ENCODE measurements at regions not wholly inside any gene's neighbourhood (a gene's known extent, or its start where the extent isn't known, plus 50 kb on each side); places are given as distances from the start of the nearest gene placed in this dataset.
"Not testable (repeated sequence)": the region's sequence is repeated elsewhere in the genome, so short reads cannot be mapped to it uniquely, and the experiment has no call there.

DNA sequence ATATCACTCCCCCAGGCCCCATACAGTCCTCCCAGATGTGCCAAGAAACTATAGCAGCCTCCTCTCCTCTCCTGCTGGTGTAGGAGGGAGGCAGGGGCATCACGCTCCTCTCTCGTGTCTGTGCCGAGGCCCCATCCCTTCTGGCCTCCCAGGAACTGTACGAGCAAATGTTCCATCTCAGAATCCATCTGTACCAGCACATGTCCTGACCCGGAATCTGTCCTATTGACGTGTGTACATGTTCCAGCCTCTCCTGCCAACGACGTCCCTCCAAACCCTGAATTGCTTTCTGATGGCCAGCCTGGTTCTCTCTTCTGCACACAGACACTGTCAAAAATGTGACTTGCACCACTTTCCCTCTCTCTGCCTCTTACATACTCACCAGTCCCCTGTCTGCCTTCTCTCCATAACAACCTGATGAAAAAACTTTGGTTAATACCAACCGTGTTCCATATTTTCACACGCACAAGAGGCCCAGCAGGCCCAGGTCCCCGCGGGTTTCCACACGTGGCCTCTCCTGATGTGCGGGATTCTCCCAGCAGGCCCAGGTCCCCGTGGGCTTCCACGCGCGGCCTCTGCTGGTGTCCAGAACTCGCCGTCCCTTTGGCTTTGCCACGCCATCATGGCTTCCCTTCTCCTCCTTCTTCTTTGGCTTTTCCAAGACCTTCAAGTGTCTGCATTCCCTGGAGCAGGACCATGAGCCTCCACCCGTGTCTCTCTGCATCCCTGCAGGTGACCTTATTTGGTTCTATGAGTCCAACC is 125.2 kb upstream of the THBS2 start:
- DNase-seq: no peak

DNA sequence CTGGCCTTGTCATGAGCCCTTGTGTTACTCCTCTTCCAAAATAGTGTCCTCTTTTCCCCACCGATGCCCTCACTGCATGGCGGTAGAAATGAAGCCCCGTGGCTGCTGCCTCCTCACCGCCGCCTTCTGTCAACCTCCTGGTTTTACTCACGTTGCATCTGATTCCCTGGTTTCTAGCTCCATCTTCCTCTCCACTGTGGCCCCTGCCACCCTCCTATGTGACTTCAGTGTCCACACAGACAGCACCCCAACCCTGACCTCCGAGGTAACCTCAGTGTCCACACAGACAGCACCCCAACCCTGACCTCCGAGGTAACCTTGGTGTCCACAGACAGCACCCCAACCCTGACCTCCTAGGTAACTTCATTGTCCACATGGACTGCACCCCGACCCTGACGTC is 122.8 kb upstream of the THBS2 start:
- no peak for DNase-seq

DNA sequence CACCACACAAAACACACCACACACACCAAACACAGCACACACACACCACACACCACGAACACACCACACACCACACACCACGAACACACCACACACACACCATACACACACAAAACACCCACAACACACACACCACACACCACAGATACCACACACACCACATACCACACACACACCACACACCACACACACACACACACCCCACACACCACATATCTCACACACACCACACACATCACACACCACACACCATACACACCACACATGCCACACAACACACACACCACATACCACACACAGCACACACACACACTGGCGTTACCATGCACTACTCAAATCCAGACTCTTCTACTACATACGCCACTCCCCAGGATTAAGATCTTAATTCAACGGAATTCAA is 118.9 kb upstream of the THBS2 start:
- no peak for DNase-seq

DNA sequence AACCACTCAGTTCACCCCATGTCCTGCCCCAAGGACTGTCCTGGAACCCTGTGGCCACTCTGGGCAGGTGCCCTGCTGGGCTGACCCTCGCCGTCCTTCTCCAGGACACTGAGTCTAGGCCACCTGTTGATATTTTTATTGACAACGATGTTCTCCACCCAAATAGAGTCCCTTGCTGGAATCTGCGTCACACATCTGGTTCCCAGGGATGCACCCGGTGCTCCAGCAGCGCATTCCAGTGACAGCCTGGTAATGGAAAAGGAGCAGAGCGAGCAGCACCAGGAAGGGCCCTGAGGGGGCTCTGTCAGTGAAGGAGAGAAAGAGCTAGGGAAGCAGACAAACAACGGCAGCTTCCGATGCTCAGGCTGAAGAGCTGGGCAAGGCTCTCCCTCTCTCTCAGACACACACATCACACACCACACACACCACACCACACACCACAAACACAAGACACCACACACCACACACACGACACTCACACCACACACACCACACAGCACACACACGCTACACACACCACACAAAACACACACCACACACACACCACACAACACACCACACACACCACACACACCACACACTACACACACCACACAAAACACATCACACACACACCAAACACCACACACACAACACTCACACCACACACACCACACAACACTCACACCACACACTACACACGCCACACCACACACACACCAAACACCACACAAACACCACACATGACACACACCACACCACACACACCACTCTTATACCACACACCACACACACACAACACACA is 117.9 kb upstream of the THBS2 start:
- DNase-seq: no peak

DNA sequence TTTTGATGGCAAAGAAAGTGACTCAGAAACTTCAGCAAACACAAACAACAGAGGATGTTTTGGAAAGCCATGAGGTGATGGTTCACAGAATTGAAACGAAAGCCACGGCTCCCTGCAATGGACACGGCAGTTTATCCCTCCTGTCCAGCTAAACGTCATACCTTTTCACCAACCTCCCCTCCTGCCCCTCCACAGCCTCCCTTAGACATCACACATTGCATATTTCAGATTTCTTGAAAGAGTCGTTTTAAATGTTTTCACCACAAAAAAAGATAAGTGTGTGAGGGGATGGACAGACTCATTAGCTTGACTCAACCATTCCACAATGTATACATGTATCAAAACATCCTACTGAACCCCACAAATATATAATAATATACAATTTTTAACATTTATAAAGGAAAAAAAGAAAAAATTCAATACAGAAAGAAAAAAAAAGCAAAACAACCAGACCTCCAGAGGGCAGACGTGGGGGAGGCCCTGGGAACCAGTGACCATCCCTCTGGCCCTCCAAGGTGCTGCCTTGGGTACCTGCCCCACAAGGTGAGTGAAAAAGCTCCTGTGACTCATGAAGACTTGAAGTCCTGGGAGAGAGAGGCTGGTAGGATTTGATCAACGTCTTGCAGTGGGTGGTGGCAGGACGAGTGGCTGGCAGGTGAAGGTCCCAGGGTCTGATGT is 117.2 kb upstream of the THBS2 start:
- DNase-seq: no peak

DNA sequence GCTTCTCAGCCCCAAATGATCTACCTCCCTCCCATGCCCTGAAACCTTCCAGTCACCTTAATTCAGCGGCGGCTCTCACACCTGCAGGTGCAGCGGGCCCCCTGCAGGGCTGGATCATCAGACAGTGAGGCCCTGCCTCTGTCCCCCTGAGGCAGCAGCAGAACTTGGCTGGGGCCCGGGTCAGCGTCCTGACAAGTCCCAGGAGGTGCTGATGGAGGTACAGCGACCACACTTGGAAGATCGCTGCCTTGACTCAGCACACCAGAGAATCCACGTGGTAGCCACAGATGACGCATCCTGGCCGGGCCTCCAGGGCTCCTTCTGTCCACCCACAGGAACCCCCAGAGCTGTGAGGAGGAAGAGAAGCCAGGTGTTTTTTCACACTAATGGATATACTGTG is 116.4 kb upstream of the THBS2 start:
- DNase-seq: no peak

DNA sequence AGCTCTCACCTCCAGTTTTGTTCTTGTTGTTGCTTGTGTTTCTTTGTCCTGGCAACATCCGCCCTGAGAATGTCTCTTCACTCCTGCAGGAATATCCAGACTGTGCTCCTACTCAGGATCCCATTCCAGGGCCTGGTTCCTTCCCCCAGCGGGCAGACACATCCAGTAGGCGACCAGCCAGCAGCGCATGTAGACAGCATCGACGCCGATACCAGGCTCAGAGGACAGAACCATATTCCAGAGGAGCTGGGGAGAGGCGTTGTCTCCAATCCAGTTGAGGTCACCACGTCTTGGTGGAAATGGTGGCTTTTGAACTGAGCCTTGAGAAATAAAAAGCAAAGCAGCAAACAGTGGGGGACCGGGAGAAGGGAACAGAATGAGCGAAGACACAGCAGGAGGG is 114.6 kb upstream of the THBS2 start:
- no peak for DNase-seq

DNA sequence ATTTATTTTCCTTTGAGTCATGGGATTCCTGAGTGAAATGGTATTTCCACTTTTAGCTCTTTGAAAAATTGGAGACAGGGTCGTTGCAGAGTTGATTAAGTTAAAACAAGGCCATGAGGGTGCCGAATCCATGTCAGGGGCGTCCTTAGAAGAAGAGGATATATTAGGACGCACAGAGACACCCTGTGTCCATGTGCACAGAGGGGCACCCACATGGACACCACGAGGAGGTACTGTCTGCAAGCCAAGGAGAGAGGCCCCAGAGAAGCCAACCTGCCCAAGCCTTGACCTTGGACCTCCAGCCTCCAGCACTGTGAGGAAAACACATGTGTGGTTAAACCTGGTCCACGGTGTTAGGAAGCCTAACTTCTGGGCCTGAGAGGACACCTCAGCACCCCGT is 113.9 kb upstream of the THBS2 start:
- no peak for DNase-seq

DNA sequence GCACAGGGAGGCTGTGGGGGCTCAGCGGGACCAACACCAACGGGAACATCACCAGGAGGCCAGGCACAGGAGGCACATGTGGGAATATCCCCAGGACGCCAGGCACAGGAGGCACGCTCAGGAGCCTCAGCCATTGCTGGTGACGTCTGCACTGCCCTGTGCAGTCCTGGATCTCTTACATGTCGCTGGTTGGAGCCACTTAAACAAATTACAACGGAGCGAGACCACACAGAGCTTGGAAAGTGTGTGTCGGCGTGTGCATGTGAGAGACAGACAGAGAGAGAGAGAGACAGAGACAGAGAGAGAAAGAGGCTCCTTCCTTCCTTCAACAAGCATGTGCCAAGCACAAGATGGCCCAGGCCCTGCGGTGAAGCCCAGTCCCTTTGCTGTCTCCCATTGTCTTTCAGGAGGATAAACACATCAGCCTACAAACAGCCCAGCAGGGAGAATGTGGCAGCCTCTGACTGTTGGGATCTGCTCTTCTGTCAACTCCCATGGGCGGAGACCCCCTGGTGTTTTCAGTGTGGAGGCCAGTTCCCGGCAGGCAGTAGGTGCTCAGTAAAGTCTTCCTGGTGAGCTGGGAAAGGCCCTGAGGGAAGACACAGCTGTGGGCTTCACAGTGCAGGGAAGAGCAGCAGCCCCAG is 112.7 kb upstream of the THBS2 start:
- no peak for DNase-seq

DNA sequence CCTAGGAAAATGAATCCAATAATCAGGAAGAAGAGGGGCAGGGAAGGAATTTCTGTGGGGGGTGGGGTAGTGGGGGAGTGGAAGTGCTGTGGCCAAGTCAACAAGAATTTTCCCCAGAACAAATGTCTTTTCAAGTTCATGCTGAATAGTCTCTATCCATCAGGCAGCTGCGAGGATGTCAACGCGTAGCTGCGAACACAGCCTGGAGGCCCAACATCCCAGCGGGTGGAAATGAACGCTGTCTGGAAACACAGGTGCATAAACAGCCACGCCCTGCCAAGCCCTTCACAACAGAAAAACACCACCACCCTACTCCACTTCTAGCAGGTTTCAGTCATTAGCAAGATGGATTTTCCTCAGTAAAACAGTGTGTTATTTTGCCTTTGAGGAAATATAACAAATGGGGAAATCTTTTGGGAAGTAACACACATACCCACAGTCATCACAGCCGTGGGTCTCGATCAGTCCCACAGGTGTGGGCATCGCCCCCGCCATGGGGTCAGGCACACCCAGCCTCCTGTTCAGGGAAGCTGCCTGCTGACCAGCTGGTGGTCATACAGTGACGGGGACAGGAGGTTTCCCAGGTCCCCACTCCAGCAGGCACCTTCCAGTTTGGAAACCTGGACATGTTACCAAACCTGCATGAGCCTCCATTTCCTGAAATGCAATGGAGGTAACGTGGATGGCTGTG is 112.1 kb upstream of the THBS2 start:
- no peak for DNase-seq

DNA sequence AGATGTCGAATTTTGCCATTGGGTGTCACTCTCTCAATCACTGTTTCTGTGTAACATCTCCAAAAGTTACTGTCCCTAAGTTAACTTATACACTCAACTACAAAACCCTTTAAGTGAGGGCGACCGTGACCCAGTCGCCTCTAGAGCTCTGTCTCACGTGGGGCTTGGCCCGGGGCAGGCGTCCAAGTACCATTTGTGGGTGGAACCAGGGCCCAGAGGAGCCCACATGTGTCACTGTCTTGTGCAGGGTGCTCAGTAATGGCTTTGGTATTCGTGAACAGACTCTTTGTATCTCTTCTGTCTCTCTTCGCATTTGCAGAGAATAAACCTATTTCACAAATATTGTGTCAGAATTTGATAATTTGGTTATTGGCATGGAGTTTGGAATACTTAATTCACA is 109.9 kb upstream of the THBS2 start:
- DNase-seq: no peak

DNA sequence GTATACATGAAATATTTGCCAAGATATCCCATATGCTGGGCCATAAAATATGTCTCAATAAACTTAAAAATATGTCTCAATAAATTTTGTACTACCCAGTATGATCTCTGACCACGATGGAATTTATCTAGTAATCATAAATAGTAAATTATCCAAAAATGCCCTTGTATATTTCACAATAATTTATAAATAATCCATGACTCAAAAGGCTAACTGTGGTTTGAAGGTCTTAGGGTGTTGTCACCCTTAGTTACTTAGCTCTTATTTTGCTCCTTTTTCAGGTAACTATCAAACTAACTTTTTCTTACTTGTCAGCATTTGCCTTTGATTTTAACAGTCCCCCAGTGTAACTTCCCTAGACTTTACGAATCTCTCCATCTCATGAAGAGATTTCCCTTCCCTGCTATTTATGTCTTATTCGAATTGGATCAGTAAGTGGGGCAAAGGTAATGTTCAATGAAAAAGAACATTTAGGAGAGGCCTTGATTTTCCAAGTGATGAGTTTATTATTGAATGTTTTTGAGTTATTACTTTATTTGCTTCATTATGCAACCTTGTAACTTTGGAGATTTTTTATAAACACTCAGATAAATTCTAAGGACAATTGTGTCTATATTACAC is 109.0 kb upstream of the THBS2 start:
- no peak for DNase-seq

DNA sequence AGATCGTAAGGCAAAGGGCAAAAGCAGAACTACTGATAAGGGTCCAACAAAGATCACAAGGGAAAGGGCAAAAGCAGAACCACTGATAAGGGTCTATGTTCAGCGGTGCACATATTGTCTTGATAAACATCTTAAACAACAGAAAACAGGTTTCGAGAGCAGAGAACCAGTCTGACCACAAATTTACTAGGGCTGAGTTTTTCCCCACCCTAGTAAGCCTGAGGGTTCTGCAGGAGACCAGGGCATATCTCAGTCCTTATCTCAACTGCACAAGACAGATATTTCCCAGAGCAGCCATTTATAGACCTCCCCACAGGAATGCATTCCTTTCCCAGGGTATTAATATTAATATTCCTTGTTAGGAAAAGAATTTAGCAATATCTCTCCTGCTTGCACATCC is 101.4 kb upstream of the THBS2 start:
- DNase-seq: not testable (repeated sequence)

DNA sequence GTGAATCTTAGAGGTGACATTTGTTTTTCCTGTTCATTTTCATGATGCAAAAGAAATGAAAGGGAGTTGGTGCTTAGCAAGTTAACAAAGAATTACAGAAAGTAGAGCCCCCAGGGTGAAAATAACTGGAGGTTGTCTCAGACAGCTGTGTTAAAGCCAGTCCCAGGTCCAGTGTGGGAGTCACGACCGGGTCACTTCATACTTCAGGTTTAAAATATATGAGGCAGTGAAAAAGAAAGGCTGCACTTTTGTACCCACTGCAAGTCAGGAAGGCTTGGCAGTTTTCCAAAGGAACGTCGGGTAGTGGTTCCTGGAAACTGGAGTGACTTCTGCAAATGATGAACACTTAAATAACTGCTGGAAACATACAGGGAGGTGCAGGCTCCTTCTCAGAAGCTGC is 91.5 kb upstream of the THBS2 start:
- DNase-seq: no peak

DNA sequence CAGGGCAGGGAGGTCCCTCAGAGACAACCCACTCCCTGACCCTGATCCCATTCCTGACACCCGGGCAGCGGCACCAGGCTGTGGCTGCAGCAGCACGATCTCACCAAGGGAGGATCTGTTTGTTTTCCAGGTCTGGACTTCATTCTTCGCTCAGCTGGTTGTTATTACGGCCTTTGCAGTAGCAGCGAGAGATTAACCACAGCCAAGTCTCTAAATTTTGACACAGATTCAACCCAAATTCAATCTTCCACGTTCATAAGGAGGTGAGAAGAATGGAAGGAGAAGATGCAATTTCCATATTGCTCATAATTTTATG is 91.1 kb upstream of the THBS2 start:
- no peak for DNase-seq

DNA sequence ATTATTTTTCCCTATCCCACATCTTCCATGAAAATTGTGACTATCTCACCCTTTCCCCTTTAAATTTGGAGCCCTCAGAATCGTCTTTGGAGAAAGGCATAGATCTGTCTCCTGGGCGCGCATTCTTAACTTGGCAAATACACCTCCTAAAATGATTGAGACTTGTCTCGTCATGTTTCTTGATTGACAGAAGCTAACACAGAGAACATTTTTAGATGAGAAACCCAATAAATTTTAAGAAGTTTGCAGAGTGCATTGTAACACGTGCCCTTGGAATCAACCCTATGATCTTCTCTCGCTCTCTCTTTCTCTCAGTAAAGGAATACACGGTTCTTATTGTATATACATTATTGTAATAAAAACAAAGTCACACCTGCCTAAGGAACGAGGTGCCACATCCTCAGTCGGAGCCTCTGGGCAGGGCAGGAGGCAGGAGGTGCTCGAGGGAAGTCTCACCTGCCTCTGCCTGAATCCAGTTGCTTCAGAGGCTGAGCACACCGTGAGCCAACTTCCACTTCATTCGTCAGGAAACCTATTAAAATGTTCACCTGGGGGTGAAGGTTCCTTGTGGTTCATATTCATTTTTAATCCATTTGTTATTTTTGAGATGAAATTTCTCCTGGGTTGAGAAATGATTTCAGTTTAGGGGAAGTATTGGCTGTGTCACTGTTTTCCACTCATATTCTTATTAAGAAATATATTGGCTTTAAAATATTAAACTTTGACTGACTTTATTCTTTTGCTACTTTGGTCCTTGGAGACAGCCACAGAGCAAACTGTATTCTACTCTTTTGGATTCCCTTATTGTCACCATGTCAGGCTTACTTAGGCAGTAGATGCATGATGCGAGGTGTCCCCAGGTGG is 90.5 kb upstream of the THBS2 start:
- no peak for DNase-seq

DNA sequence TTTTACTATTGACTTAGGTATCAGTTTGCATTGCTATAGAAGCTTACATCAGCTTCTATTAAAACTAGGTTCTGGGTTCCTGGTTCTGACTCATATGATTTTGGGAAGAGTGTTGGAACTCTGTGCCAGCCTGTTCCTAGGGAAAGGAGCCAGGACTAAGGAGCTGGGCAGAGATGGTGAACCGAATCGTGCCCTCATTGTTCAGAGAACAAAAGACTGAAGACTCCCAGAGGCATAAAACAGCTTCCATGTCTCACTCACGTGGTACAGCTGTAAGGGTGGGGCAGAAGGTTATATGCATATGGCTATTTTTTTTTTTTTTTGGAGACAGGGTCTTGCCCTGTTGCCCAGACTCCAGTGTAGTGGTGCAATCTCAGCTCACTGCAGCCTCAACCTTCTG is 89.1 kb upstream of the THBS2 start:
- no peak for DNase-seq

DNA sequence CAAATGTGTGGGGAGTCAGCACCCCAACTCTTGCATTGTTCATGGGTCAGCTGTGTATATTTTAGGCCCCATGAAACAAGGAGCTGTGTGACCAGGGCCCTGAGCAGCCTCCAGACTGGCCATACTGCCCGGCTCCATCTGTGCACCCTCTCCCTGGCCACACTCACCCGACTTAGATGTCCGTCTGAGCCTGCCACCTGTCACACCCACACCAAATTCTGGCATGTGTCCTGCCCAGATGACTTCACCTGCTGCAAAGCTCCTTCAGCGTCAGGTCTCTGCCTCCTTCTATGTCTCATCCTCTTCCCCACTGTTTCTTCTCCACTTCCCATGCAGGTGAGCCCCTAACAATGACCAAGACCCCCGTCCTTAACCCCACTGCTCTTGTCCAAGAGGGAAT is 88.1 kb upstream of the THBS2 start:
- DNase-seq: no peak

DNA sequence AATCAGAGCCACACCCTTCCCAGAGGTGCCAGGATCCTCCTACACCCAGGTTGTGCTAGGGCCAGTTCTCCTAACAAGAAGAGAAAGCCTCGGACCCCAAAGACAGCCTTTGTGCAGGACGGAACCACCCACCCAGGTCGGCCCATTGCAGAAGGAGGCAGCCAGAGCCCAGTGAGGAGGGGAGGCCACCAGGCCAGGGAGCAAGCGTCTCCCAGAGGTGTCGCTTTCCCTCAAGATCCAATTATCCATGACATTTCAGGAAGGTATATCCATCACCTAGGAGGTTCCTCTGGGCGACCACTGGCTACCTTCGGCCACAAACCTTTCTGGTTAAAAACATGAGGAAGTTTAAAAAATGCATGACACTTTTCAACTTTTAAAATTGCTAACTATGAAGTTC is 87.4 kb upstream of the THBS2 start:
- no peak for DNase-seq

DNA sequence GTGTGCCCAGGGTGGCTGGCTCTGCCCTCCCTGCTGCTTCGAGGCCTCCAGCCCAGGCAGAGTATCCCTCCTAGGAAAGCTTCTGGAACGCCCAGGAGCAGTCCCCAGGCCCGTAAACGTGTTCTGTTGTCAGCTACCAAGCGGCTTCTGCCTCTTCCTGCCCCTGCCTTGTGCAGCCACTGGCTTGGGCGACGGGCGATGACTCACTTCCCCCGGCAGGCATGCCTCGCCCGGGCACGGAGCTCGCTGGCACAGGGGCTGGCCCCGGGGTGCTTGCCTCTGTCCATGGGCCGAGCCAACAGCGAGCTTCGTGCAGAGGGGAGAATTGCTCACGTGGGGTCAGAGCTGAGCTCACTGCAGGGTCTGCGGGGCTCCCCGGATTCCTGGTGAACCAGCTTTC is 86.7 kb upstream of the THBS2 start:
- no peak for DNase-seq

DNA sequence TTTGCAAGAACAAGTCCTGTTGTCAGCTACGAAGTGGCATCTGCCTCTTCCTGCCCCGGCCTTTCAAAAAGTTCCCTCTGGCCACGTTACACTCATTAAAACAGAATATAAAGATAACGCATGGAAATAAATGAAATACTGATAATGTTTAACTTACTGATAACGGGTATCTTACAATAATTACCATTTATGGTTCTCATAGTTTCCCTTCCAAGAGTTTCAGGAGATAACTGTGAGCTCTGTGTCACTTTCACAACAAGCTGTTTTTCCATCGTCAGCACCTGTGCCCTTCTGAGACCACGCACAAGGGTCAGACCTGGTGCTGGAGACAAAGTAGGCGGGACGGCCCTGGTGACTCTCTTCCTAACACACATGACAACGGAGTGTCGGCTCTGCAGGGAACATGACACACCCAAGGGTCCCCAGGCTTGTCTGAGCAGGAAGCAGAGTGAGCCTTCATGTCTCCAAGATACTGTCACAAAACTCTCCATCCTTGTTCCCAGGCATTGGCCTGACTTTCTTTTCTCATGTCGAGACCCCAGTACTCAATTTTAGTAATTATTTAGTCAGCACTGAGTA is 86.2 kb upstream of the THBS2 start:
- no peak for DNase-seq
